ENCODE measurements at regions not wholly inside any gene's neighbourhood (a gene's known extent, or its start where the extent isn't known, plus 50 kb on each side); places are given as distances from the start of the nearest gene placed in this dataset.
"Not testable (repeated sequence)": the region's sequence is repeated elsewhere in the genome, so short reads cannot be mapped to it uniquely, and the experiment has no call there.

DNA sequence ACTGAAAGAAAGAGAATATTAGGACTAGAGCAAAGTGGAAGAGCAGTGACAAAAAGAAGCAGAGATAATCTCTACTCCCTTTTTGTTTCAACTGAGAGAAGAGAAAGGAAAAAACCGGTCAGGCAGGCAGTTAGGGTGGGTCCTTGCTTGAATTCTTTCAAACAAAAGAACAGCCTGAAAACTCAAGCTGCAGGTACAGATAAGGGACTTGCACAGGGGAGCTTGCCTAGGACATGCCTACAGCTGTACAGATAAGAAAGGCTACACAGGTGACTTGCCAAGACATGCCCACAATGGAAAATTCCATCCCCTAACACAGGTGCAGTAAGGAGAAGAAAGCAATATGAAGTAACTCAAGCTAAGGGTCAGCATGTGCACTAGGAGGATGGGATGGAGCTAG lies 532.2 kb upstream of the MIS18BP1 start:
- TF ChIP-seq POLR2A (IDR thresholded peaks at IDR 0.05; ENCODE audit: low read length) (no peak), GATA1 (IDR thresholded peaks at IDR 0.05; ENCODE audit: low read depth, low read length) (no peak)
- no peak for DNase-seq

DNA sequence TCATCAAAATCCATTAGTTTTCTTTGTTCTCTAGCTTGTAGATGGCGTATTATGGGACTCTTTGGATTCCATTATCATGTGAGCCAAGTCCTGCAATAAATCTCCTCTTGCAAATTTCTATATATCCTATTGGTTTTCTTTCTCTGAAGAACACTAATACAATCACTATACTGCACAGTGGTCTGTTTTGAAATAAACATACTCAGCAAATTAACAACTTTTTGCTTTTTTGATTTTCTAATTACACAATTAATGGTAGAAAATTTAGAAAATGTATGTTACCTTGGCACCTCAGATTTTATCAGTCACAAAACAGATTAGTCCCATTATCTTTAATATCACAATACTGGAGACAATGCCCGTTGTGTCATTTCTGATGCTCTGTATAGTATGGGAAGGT lies 513.2 kb upstream of the MIS18BP1 start:
- TF ChIP-seq POLR2A (IDR thresholded peaks at IDR 0.05; ENCODE audit: low read length) (no peak), GATA1 (IDR thresholded peaks at IDR 0.05; ENCODE audit: low read depth, low read length) (no peak)
- DNase-seq: no peak

DNA sequence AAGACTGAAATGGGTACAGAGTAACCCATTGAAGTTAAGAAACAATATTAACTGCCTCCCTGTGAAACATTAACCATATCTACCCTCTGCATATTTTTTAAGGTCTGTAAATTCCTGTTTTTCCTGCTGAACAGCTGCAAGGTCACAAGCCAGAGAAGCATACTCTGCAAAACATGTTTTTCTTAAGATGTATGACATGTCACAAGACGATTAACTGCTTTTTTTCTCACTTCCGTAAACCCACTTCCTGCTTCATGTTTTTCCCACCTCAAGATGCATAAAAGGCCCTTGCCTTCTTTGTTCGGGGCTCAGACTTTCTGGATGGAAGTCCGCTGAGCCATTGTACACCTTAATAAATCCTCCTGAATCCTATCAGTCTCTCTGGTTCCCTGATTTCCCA lies 504.7 kb upstream of the MIS18BP1 start:
- TF ChIP-seq POLR2A (IDR thresholded peaks at IDR 0.05; ENCODE audit: low read length) (no peak), GATA1 (IDR thresholded peaks at IDR 0.05; ENCODE audit: low read depth, low read length) (no peak)
- DNase-seq: no peak

DNA sequence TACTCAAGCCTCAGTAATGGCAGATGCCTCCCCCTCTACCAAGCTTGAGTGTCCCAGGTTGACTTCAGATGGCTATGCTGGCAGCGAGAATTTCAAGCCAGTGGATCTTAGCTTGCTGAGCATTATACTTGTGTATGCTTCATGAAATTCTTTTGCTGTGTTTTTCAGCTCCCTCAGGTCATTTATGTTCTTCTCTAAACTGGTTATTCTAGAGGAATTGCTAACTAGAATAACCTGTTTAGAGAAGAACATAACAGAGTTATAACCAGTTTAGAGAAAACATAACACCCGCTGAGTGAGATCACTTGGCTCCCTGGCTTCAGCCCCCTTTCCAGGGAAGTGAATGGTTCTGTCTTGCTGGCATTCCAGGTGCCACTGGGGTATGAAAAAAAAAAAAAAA lies 503.4 kb upstream of the MIS18BP1 start:
- not testable (repeated sequence) for DNase-seq

DNA sequence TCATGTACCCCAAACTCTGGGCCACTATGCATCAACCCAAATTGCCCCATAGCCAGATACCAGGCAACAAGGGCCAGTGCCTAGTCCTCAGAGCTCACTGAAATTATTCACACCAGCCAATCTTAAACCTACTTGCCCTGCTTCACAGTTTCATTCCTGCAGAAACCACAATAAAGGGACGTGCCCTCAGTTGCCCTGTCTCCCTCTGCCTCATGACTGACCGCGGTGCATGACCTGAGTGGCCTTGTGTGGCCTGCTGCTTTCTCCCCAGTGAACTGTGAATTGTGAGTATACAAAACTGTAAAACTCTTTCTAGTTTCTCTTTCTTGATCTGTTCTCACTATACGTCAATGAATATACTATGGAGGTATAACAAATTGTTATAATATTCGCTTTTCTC lies 490.9 kb upstream of the MIS18BP1 start:
- TF ChIP-seq GATA1 (IDR thresholded peaks at IDR 0.05; ENCODE audit: low read depth, low read length): no peak
- no peak for TF ChIP-seq POLR2A (IDR thresholded peaks at IDR 0.05; ENCODE audit: low read length)
- DNase-seq: no peak

DNA sequence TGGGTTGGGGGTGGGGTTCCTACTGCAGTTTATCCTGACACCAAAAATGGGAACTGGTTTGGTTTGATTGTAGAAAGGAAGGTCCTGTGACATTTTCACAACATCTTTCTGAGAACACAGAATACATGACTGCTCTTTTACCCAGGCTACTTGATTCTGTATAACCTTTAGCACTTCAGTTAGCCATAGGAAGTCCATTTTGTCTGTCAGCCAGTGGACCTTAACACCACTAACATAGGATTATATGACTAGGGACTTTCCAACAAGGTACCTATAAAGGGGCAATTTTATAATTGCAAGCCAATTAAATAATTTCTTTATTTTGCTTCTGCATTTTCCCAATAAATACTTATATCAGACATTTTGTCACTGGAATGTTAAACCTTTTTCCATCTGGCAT lies 489.2 kb upstream of the MIS18BP1 start:
- no peak for TF ChIP-seq POLR2A (IDR thresholded peaks at IDR 0.05; ENCODE audit: low read length)
- TF ChIP-seq GATA1 (IDR thresholded peaks at IDR 0.05; ENCODE audit: low read depth, low read length): no peak
- no peak for DNase-seq

DNA sequence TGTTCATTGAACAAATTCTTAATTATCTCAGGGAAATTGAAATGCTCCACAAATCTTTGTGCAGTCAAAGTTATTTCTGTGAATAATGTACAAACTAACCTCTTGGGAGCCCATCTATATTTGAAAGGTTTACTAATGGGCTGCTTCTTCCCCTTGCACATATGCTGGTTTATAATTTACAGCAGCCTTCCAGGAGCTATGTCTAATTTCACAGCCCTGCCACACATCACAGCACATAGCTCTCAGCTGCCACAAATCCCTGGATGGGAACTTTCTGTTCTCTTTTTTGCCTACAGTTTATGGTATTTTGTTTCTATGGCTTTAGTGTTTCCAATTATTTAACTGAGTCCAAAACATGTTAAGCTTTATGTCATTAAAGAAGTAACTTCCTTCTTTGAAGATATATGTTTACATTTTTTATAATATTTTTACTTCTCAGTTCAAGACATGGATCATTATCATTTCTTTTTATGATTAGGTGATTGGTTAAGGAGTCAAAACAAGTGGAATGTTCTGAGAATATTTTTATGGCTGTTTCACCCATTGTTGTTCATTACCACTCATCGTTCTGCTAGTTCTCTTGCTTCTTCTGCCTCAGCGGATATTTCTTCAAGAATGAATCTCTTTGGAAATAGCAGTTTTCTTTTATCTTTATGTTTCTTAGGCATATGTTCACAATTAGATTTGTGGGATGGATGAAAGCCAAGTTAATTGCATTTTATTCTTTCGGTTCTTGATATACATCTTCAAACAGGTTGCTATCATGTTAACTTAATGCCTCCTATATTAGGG lies 475.6 kb upstream of the MIS18BP1 start:
- no peak for DNase-seq

DNA sequence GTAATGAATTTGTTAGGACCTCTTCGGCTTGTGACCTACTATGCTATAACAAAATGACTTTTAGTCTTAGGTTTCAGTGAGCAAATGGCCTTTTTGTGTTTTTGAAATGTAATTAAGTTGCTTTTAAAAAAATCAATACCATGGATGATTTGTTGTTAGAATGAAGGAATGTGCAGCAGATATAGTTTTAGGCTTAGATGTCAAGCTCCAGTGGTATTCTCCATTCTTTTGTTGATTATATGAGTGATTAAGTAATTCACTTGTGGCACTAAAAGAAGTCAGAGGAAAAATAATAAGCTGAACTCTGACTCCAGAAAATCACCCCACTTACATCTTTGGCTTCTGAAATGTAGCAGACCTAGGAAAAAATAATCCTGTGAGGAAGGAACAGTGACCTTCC lies 474.1 kb upstream of the MIS18BP1 start:
- TF ChIP-seq POLR2A (IDR thresholded peaks at IDR 0.05; ENCODE audit: low read length) (no peak), GATA1 (IDR thresholded peaks at IDR 0.05; ENCODE audit: low read depth, low read length) (no peak)
- no peak for DNase-seq

More for the DNA sequence above, 475.6 kb upstream of the MIS18BP1 start:
- TF ChIP-seq GATA1 (IDR thresholded peaks at IDR 0.05; ENCODE audit: low read depth, low read length): no peak
- no peak for TF ChIP-seq POLR2A (IDR thresholded peaks at IDR 0.05; ENCODE audit: low read length)

DNA sequence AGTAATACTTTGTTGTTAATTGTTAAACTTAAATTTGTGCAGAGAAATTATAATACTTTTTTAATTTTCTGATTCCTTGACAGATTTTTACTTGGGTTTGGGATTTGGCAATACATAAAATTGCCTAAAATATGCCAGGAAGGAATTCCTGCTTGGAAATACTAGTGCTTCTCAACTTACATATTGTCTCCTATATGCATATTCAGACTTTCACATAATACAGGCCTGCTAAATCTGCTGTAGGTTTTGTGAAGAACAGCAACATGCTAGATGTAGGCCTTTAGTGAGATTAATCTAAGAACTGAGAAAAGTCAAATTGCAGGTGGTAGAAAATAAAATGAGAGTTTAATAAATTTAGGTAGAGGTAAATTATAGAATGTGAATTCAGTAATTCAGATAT lies 468.5 kb upstream of the MIS18BP1 start:
- TF ChIP-seq POLR2A (IDR thresholded peaks at IDR 0.05; ENCODE audit: low read length) (no peak), GATA1 (IDR thresholded peaks at IDR 0.05; ENCODE audit: low read depth, low read length) (no peak)
- no peak for DNase-seq

DNA sequence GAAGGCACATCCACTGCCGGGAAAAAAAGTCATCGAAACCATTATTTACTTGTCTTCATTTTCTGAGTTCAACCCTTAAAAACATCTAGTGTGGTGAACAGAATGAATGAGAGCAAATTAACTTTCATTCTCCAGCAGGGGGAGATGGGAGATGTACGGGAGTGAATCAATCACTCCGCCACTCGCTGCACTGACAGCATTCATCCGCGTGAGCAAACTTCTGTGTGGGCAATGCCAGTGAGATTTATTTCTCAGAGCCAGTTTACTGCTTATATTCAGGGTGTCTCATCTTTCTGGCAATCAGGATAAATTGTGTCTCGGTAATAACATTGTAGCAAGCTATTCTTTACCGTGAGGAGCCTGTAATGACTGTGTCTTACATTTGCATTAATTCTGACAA lies 463.6 kb upstream of the MIS18BP1 start:
- TF ChIP-seq GATA1 (IDR thresholded peaks at IDR 0.05; ENCODE audit: low read depth, low read length): no peak
- no peak for TF ChIP-seq POLR2A (IDR thresholded peaks at IDR 0.05; ENCODE audit: low read length)
- DNase-seq: no peak

DNA sequence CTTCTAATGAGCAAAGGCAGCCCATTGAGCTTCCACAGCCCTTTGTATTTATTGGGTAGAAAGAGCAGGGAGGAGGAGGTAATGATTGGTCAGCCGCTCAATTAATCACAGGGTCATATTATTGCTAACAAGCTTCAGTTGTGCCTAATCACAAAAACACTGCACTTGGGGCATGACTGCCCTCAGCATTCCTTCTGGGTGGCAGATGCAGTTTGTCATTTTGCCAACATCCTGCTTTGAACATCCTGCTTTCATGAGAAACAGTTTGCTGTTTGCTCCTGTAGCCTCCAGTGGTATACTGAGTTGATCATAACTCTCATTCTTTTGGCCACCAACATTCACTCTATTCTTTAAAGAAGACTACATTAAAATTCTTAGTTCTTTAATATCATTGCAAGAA lies 462.9 kb upstream of the MIS18BP1 start:
- no peak for DNase-seq
- TF ChIP-seq GATA1 (IDR thresholded peaks at IDR 0.05; ENCODE audit: low read depth, low read length) (no peak), POLR2A (IDR thresholded peaks at IDR 0.05; ENCODE audit: low read length) (no peak)

DNA sequence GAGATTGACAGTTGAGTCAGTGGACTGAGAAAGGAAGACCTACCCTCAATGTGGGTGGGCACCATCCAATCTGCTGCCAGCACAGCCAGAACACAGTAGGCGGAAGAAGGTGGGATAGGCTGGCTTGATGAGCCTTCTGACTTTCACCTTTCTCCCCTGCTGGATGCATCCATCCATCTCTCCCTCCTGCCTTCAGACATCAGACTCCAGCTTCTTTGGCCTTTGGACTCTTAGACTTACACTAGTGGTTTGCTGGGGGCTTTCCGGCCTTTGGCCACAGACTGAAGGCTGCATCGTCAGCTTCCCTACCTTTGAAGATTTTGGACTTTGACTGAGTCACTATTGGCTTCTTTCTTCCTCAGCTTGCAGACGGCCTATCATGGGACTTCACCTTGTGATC lies 456.5 kb upstream of the MIS18BP1 start:
- TF ChIP-seq POLR2A (IDR thresholded peaks at IDR 0.05; ENCODE audit: low read length): no peak
- TF ChIP-seq GATA1 (IDR thresholded peaks at IDR 0.05; ENCODE audit: low read depth, low read length): no peak
- no peak for DNase-seq

DNA sequence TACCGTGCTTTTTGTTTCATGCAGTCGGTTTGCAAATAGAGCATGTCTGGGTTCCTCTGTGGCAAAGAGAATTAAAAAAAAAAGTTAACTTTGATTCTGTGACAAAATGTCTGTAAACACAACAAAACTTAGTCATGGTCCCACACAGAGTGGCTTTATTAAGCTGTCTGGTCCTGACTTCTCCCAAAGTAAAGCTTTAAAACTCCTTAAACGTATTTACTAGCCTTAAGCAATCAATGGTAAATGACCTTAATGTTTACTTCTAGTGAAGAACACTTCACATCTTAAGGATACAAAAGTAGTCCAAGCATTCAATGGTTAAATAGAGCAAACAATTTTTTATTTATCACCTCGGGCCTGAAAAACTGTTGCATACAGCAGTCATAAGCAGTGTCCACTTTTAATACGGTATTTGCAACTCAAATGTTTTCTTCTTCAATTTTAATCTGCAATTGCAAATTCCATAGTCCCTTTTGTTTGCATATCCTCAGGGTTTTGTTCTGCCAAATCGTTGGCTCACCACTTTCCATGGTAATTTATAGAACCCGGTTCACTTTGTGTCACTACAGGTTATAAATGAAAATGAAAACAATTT lies 453.0 kb upstream of the MIS18BP1 start:
- no peak for DNase-seq
- TF ChIP-seq GATA1 (IDR thresholded peaks at IDR 0.05; ENCODE audit: low read depth, low read length) (no peak), POLR2A (IDR thresholded peaks at IDR 0.05; ENCODE audit: low read length) (no peak)

DNA sequence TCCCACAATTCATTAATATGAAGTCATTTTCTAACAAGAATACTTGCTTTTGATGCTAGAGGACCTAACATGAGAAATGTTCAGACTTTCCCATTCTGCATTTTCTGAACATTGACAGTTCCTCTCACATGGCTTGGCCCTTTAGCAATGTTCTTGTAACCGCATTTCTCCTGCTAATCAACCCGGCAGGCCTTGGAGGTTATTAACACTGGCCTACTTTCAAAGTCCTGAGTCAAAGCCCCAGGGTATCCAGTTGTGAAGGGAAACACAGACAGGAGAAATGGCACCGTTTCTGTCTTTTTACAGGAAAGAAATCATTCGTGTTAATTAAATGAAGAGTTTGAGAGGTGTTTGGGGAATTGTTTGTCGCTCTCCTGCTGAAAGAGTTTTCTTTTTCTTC lies 446.5 kb upstream of the MIS18BP1 start:
- DNase-seq: no peak
- TF ChIP-seq POLR2A (IDR thresholded peaks at IDR 0.05; ENCODE audit: low read length) (no peak), GATA1 (IDR thresholded peaks at IDR 0.05; ENCODE audit: low read depth, low read length) (no peak)

DNA sequence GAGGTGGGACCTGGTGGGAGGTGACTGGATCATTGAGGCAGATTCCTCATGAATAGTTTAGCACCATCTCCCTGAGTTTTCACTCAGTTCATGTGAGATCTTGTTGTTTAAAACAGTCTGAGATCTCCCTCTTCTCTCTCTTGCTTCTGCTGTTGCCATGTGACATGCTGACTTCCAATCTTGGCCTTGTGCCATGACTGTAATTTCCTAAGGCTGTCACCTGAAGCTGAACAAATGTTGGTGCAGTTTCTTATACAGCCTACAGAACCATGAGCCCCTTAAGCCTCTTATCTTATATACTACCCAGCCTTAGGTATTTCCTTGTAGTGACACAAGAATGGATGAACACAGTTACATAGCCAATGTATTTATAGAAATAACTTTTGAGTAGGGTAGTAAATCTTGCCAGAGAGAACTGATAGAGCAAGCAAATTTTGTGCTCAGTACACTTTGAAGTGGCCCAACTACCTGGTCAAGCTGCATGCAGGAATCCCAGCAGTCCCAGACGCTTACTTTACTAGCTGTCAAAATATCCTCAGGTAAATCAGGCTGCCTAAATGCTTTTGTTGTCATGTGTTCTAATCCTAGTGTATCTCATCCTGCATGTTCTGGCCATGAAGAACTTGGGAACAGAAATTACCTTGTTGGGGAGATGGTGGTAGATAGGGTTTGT lies 445.6 kb upstream of the MIS18BP1 start:
- no peak for DNase-seq
- TF ChIP-seq GATA1 (IDR thresholded peaks at IDR 0.05; ENCODE audit: low read depth, low read length): no peak
- no peak for TF ChIP-seq POLR2A (IDR thresholded peaks at IDR 0.05; ENCODE audit: low read length)

All from erythroblast (primary cell).